Panc1 (cell line): ENCODE measurements at regions not wholly inside any gene's neighbourhood (a gene's known extent, or its start where the extent isn't known, plus 50 kb on each side); places are given as distances from the start of the nearest gene placed in this dataset.

ENCODE experiments used
- ATAC-seq: fragments of 200-7000 bp; cut with Tn5 transposase; 2 replicates; pipeline ENCODE4 v1.9.1; 2020; ENCODE audit warnings: mild to moderate bottlenecking, moderate library complexity
- BruUV-seq: library from RNA; stranded (reverse); fragments of 400-500 nt; replicated peaks from 2 replicates; lab custom pipeline; 2021; lab: Mats Ljungman, UMichigan
- CTCF ChIA-PET: fragments of 300-600 bp; sonication (Branson Sonifier 250); formaldehyde crosslinking; loops from one replicate; lab custom pipeline; 2022; ENCODE audit warnings: antibody characterized with exemption; lab: Charles Lee
- POLR2A ChIA-PET: fragments of 300-600 bp; sonication (Branson Sonifier 250); formaldehyde crosslinking; loops from one replicate; lab custom pipeline; 2022; ENCODE audit warnings: antibody characterized with exemption; lab: Charles Lee
- DNase-seq: peaks from one replicate; pipeline ENCODE4 v3.0.0-alpha.2; 2010; ENCODE audit warnings: low read depth, low spot score
- H3K27ac ChIP-seq: 2 replicates; pipeline ENCODE4 v1.5.1; 2011; ENCODE audit warnings: mild to moderate bottlenecking, low read length, inconsistent platforms
- H3K27me3 ChIP-seq: fragments of 200-500 bp; sonication (Bioruptor generic); 2 replicates; pipeline ENCODE4 v1.6.0; 2014; ENCODE audit warnings: low read length, inconsistent platforms; ENCODE audit not compliant: control insufficient read depth, insufficient read depth
- H3K36me3 ChIP-seq: fragments of 200-500 bp; sonication (Bioruptor generic); 2 replicates; pipeline ENCODE4 v1.5.1; 2014; ENCODE audit warnings: inconsistent platforms, mild to moderate bottlenecking, low read length, moderate library complexity; ENCODE audit not compliant: control insufficient read depth, insufficient read depth
- H3K4me1 ChIP-seq: 2 replicates; pipeline ENCODE4 v1.5.1; 2011; ENCODE audit warnings: inconsistent platforms, mild to moderate bottlenecking, low read length, moderate library complexity; ENCODE audit not compliant: control insufficient read depth, insufficient read depth
- H3K4me3 ChIP-seq, 2 experiments: 2 replicates each; pipeline ENCODE4 v1.5.1; 2011 to 2012; ENCODE audit warnings: low read depth in 2 of 2, low read length in 2 of 2, mild to moderate bottlenecking in 2 of 2, inconsistent platforms in 1 of 2, moderate library complexity in 1 of 2
- H3K9me3 ChIP-seq: fragments of 200-500 bp; sonication (Bioruptor generic); 2 replicates; pipeline ENCODE4 v1.5.1; 2014; ENCODE audit warnings: low read depth, mild to moderate bottlenecking, inconsistent platforms, low read length, moderate library complexity; ENCODE audit not compliant: control insufficient read depth, insufficient read depth
- POLR2AphosphoS5 ChIP-seq: IDR thresholded peaks from 2 replicates; pipeline ENCODE4 v1.6.1; 2012; ENCODE audit warnings: mild to moderate bottlenecking, low read depth, low read length, moderate library complexity
- SIN3A ChIP-seq: IDR thresholded peaks from 2 replicates; pipeline ENCODE4 v1.6.1; 2012; ENCODE audit warnings: low read depth, mild to moderate bottlenecking, low read length, moderate library complexity, borderline replicate concordance; ENCODE audit not compliant: insufficient read depth
- TCF7L2 ChIP-seq: IDR thresholded peaks from 2 replicates; pipeline ENCODE4 v1.6.1; 2011; ENCODE audit warnings: mild to moderate bottlenecking, low read depth, low read length, inconsistent platforms
- in situ Hi-C: cut with HindIII; loops from 2 replicates; pipeline ENCODE4 v1.10.0; 2016; ENCODE audit warnings: low sequenced_read_pairs, low pct_unique_long_range_greater_than_20kb
- intact Hi-C: fragments of 100-400 bp; cut with micrococcal nuclease; formaldehyde crosslinking; loops from one replicate; pipeline ENCODE4 v1.10.0; 2022; ENCODE audit not compliant: unreplicated experiment
- TF ChIP-seq, protein P1 (sequence below), 2 experiments: IDR thresholded peaks; 2 replicates each; pipeline ENCODE4 v1.6.1; 2011 to 2012; ENCODE audit warnings: low read depth in 2 of 2, control low read depth in 1 of 2, low read length in 1 of 2, mild to moderate bottlenecking in 1 of 2, moderate library complexity in 1 of 2; ENCODE audit not compliant: insufficient read depth in 1 of 2
- TF ChIP-seq, protein P2 (sequence below): fragments of 450-650 bp; IDR thresholded peaks from 2 replicates; pipeline ENCODE4 v1.5.1; 2017; ENCODE audit warnings: mild to moderate bottlenecking

DNA sequence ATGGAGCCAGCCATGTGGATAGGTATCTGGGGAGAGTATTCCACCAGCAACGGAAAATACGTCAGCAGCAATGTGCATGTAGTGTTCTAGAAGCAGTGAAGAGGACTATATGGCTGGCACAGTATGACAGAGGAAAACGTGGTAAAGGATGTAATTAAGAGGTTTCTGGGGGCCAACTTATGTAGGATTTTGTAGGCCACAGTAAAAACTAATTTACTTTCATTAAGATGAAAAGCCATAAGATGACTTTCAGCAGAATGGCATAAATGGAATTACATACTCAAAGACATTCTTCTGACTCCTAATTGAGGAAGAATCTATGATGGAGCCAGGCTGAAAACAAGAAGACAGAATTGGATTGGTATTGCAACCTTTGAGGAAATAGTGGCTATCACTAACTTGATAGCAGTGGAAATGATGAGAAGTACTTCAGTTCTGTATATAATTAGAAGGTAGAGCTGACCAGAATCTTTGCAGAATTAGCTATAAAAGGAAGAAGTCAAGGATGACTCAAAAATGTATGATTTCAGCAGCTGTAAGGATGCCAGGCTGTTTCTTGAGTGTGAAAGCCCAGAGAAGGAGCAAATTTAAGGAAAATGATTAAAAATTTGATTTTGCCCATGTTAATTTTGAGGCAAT, 156.7 kb downstream of the MBL2 start:
- ChIA-PET CTCF (no interaction called here), POLR2A (no interaction called here)
- intact Hi-C loops (no loop called here), in situ Hi-C loops (no loop called here)
- Histone ChIP-seq H3K27ac (peak overlapping the region; percentile 10; the same call in 1 of the 2 replicates), H3K4me1 (no peaks in the 10 kb centered on the region), H3K27me3 (no peaks in the 10 kb centered on the region), H3K36me3 (no peaks in the 10 kb centered on the region), H3K9me3 (no peaks in the 10 kb centered on the region), H3K4me3 (no peak overlapping the region)
- BruUV-seq: no TSS peak
- ATAC-seq (no peak), DNase-seq (no peak)
- TF ChIP-seq SIN3A (no peak), TCF7L2 (no peak), POLR2AphosphoS5 (no peak)
- TF ChIP-seq, protein P1, sequence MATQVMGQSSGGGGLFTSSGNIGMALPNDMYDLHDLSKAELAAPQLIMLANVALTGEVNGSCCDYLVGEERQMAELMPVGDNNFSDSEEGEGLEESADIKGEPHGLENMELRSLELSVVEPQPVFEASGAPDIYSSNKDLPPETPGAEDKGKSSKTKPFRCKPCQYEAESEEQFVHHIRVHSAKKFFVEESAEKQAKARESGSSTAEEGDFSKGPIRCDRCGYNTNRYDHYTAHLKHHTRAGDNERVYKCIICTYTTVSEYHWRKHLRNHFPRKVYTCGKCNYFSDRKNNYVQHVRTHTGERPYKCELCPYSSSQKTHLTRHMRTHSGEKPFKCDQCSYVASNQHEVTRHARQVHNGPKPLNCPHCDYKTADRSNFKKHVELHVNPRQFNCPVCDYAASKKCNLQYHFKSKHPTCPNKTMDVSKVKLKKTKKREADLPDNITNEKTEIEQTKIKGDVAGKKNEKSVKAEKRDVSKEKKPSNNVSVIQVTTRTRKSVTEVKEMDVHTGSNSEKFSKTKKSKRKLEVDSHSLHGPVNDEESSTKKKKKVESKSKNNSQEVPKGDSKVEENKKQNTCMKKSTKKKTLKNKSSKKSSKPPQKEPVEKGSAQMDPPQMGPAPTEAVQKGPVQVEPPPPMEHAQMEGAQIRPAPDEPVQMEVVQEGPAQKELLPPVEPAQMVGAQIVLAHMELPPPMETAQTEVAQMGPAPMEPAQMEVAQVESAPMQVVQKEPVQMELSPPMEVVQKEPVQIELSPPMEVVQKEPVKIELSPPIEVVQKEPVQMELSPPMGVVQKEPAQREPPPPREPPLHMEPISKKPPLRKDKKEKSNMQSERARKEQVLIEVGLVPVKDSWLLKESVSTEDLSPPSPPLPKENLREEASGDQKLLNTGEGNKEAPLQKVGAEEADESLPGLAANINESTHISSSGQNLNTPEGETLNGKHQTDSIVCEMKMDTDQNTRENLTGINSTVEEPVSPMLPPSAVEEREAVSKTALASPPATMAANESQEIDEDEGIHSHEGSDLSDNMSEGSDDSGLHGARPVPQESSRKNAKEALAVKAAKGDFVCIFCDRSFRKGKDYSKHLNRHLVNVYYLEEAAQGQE (IDR thresholded peaks at IDR 0.05; ENCODE audit: insufficient read depth in 1 of 2, low read depth in 2 of 2, low read length in 1 of 2): no peak
- TF ChIP-seq, protein P2, sequence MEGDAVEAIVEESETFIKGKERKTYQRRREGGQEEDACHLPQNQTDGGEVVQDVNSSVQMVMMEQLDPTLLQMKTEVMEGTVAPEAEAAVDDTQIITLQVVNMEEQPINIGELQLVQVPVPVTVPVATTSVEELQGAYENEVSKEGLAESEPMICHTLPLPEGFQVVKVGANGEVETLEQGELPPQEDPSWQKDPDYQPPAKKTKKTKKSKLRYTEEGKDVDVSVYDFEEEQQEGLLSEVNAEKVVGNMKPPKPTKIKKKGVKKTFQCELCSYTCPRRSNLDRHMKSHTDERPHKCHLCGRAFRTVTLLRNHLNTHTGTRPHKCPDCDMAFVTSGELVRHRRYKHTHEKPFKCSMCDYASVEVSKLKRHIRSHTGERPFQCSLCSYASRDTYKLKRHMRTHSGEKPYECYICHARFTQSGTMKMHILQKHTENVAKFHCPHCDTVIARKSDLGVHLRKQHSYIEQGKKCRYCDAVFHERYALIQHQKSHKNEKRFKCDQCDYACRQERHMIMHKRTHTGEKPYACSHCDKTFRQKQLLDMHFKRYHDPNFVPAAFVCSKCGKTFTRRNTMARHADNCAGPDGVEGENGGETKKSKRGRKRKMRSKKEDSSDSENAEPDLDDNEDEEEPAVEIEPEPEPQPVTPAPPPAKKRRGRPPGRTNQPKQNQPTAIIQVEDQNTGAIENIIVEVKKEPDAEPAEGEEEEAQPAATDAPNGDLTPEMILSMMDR: no peak

DNA sequence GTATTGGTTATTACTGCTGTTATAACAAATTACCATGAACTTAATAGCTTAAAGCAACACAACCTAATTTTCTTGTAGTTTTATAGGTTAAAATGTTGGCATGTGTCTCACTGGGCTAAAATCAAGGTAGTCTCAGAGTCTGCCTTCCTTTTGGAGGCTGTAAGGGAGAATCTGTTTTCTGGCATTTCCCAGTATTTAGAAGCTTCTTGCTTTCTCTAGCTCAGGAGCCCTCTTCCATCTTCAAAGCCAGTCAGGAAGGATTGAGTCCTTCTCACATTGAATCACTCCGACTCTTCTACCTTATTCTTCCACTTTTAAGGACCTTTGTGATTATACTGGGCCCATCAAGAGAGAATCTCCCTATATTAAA, 156.2 kb downstream of the MBL2 start:
- ChIA-PET CTCF (no interaction called here), POLR2A (no interaction called here)
- DNase-seq (no peak), ATAC-seq (no peak)
- H3K27ac ChIP-seq: no peak overlapping the region
- H3K4me3 ChIP-seq: no peak overlapping the region
- in situ Hi-C loops: no loop called here
- TF ChIP-seq, protein P2: no peak
- TF ChIP-seq TCF7L2: no peak
- no peak for TF ChIP-seq SIN3A
- TF ChIP-seq, protein P1 (IDR thresholded peaks at IDR 0.05; ENCODE audit: insufficient read depth in 1 of 2, low read depth in 2 of 2, low read length in 1 of 2): no peak
- TF ChIP-seq POLR2AphosphoS5: no peak
- intact Hi-C loops: no loop called here
- H3K9me3 ChIP-seq: no peaks in the 10 kb centered on the region
- BruUV-seq: no TSS peak
- H3K4me1 ChIP-seq: no peaks in the 10 kb centered on the region
- H3K36me3 ChIP-seq: no peaks in the 10 kb centered on the region
- no peaks in the 10 kb centered on the region for H3K27me3 ChIP-seq
